ENCODE measurements at regions not wholly inside any gene's neighbourhood (a gene's known extent, or its start where the extent isn't known, plus 50 kb on each side); places are given as distances from the start of the nearest gene placed in this dataset.

DNA sequence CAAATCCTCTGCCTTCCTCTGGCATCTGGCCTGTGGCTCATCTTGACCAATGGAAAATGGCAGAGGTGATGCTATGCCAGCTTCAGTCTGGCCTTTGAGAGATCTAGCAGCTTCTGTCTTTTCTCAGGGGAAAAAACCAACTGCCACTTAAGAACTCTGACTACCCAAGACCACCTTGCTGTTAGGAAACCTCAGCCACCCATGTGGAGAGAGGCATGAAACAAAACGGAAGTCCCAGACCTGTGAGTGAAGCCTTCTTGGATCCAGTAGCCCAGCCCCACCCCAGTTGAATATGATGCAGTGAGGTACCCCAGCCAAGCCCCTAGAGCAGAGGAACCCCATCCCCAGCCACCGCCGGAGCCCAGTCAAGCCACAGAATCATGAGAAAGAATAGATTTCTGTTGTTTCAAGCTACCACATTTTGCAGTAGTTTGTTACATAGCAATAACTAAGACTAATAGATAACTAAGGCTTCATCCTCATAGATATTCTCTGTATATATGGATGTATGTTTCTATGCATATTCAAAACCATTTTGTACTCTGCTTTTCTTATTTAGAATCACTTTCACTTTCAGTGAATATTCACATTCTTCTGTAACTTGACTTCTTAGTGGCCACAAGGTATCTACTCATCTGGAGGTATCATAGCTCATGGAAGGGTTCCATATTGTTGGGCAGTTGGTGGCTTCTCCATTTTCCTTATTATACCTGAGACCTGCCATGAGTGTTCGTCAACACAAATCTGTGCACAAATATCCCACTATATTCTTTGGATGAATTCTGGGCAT is 142.1 kb downstream of the FBXO15 start:
- H3K27me3 ChIP-seq, result no peaks in the 10 kb centered on the region
- intact Hi-C loops (cut with DNase I; ENCODE audit: low total_unique reads), result no loop called here
- DNase-seq, result no peak
- H3K36me3 ChIP-seq, result no peaks in the 10 kb centered on the region
- H3K4me1 ChIP-seq, result no peaks in the 10 kb centered on the region
- TF ChIP-seq POLR2A (IDR thresholded peaks at IDR 0.05) (no peak), CTCF (IDR thresholded peaks at IDR 0.05) (no peak)
- H3K27ac ChIP-seq, result no peak overlapping the region
- no peaks in the 10 kb centered on the region for H3K9me3 ChIP-seq
- no peak overlapping the region for H3K4me3 ChIP-seq

- no peak for TF ChIP-seq POLR2A (IDR thresholded peaks at IDR 0.05)
- TF ChIP-seq CTCF (IDR thresholded peaks at IDR 0.05), result no peak
- no peak overlapping the region for H3K4me3 ChIP-seq
- DNase-seq, result no peak
- no peaks in the 10 kb centered on the region for H3K4me1 ChIP-seq
- no peaks in the 10 kb centered on the region for H3K36me3 ChIP-seq
- H3K9me3 ChIP-seq, result no peaks in the 10 kb centered on the region
- no peaks in the 10 kb centered on the region for H3K27me3 ChIP-seq
- H3K27ac ChIP-seq, result no peak overlapping the region
- intact Hi-C loops (cut with DNase I; ENCODE audit: low total_unique reads), result no loop called here
These were observed 155.2 kb downstream of the FBXO15 start for GRCh38 chr18:73992242-73993022.

GRCh38 chr18:73991570-73991969 is 156.1 kb downstream of the FBXO15 start:
- H3K9me3 ChIP-seq, result no peaks in the 10 kb centered on the region
- H3K27ac ChIP-seq, result no peak overlapping the region
- no peak for DNase-seq
- H3K4me1 ChIP-seq, result no peaks in the 10 kb centered on the region
- no peaks in the 10 kb centered on the region for H3K36me3 ChIP-seq
- intact Hi-C loops (cut with DNase I; ENCODE audit: low total_unique reads), result no loop called here
- no peak overlapping the region for H3K4me3 ChIP-seq
- no peak for TF ChIP-seq CTCF (IDR thresholded peaks at IDR 0.05)
- H3K27me3 ChIP-seq, result no peaks in the 10 kb centered on the region

GRCh38 chr18:73990258-73990657 is 157.4 kb downstream of the FBXO15 start:
- Histone ChIP-seq H3K9me3 (no peaks in the 10 kb centered on the region), H3K36me3 (no peaks in the 10 kb centered on the region), H3K27ac (no peak overlapping the region), H3K4me3 (no peak overlapping the region), H3K4me1 (no peaks in the 10 kb centered on the region), H3K27me3 (no peaks in the 10 kb centered on the region)
- TF ChIP-seq POLR2A (IDR thresholded peaks at IDR 0.05) (no peak), CTCF (IDR thresholded peaks at IDR 0.05) (no peak)
- no peak for DNase-seq
- intact Hi-C loops (cut with DNase I; ENCODE audit: low total_unique reads), result no loop called here
